ENCODE measurements at regions not wholly inside any gene's neighbourhood (a gene's known extent, or its start where the extent isn't known, plus 50 kb on each side); places are given as distances from the start of the nearest gene placed in this dataset.

GRCh38 chr21:35938446-35938845, 121.9 kb downstream of the SETD4 start:
- Histone ChIP-seq H3K9ac (ENCODE audit: low read length in 2 of 2) (no peak overlapping the region), H3K27me3 (ENCODE audit: control insufficient read depth in 1 of 2, insufficient read depth in 2 of 2, low read length in 2 of 2) (no peaks in the 10 kb centered on the region), H3K9me3 (ENCODE audit: control insufficient read depth in 2 of 2, low read length in 2 of 2) (no peaks in the 10 kb centered on the region), H3K4me1 (ENCODE audit: control insufficient read depth, insufficient read depth, low read length) (peaks cover 2% of the 10 kb centered on the region), H3K27ac (ENCODE audit: low read length) (no peak overlapping the region), H3K36me3 (ENCODE audit: control insufficient read depth in 2 of 2, insufficient read depth in 2 of 2, low read length in 2 of 2) (no peaks in the 10 kb centered on the region), H3K4me3 (ENCODE audit: low read length in 2 of 2) (no peak overlapping the region)

DNA sequence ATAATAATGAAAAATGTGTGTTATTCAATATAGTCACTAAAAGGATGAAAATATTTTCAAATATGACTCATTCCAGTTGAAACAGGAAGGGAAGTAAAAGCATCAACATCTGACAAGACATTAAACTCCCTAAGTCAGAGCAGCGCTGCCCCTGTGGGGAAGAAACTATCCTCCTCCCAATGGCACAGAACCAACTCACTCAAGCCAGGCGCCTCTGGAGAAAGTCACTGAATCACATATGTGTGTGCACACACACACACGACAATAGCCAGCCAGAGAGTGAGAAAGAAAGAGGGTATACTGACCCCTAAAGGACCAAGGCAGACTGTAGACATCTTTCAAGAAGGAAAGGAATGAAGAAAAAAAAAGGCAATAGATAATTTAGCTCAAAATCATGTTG, 126.9 kb downstream of the SETD4 start:
- Histone ChIP-seq H3K4me1 (ENCODE audit: control insufficient read depth, insufficient read depth, low read length) (peaks cover 7% of the 10 kb centered on the region), H3K36me3 (ENCODE audit: control insufficient read depth in 2 of 2, insufficient read depth in 2 of 2, low read length in 2 of 2) (no peaks in the 10 kb centered on the region), H3K27me3 (ENCODE audit: control insufficient read depth in 1 of 2, insufficient read depth in 2 of 2, low read length in 2 of 2) (no peaks in the 10 kb centered on the region), H3K9me3 (ENCODE audit: control insufficient read depth in 2 of 2, low read length in 2 of 2) (no peaks in the 10 kb centered on the region), H3K27ac (ENCODE audit: low read length) (no peak overlapping the region), H3K9ac (ENCODE audit: low read length in 2 of 2) (no peak overlapping the region), H3K4me3 (ENCODE audit: low read length in 2 of 2) (no peak overlapping the region)

- peak overlapping the region; percentile 61 for H3K27ac ChIP-seq (ENCODE audit: low read length)
- no peaks in the 10 kb centered on the region for H3K27me3 ChIP-seq (ENCODE audit: control insufficient read depth in 1 of 2, insufficient read depth in 2 of 2, low read length in 2 of 2)
- no peaks in the 10 kb centered on the region for H3K36me3 ChIP-seq (ENCODE audit: control insufficient read depth in 2 of 2, insufficient read depth in 2 of 2, low read length in 2 of 2)
- H3K9ac ChIP-seq (ENCODE audit: low read length in 2 of 2), result peak overlapping the region; percentile 39 to 48
- peak overlapping the region; percentile 31 to 41 for H3K4me3 ChIP-seq (ENCODE audit: low read length in 2 of 2)
- H3K4me1 ChIP-seq (ENCODE audit: control insufficient read depth, insufficient read depth, low read length), result peaks cover 7% of the 10 kb centered on the region
- H3K9me3 ChIP-seq (ENCODE audit: control insufficient read depth in 2 of 2, low read length in 2 of 2), result no peaks in the 10 kb centered on the region
Observed at GRCh38 chr21:35932232-35932911, 128.0 kb downstream of the SETD4 start.

DNA sequence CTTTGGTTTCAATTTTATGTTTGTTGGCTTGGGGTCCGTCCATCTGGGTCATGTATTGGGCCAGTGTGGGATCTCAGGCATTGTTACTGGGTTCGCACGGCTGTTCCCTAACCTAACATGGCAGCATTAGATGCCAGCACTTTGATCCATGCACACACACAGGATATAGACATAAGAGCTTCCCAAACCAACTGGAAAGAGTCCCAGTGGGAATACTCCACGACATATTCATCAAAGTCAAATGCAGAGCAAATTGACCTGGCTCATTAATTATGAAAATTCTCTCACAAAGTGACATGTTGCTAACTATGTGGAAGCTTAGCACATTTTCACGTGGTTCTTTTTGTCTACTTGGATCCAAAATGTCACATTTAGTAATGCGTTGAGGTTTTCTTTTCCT, 130.4 kb downstream of the SETD4 start:
- Histone ChIP-seq H3K9me3 (ENCODE audit: control insufficient read depth in 2 of 2, low read length in 2 of 2) (no peaks in the 10 kb centered on the region), H3K27ac (ENCODE audit: low read length) (no peak overlapping the region), H3K4me1 (ENCODE audit: control insufficient read depth, insufficient read depth, low read length) (peaks cover 16% of the 10 kb centered on the region), H3K36me3 (ENCODE audit: control insufficient read depth in 2 of 2, insufficient read depth in 2 of 2, low read length in 2 of 2) (no peaks in the 10 kb centered on the region), H3K27me3 (ENCODE audit: control insufficient read depth in 1 of 2, insufficient read depth in 2 of 2, low read length in 2 of 2) (no peaks in the 10 kb centered on the region), H3K9ac (ENCODE audit: low read length in 2 of 2) (no peak overlapping the region), H3K4me3 (ENCODE audit: low read length in 2 of 2) (no peak overlapping the region)

DNA sequence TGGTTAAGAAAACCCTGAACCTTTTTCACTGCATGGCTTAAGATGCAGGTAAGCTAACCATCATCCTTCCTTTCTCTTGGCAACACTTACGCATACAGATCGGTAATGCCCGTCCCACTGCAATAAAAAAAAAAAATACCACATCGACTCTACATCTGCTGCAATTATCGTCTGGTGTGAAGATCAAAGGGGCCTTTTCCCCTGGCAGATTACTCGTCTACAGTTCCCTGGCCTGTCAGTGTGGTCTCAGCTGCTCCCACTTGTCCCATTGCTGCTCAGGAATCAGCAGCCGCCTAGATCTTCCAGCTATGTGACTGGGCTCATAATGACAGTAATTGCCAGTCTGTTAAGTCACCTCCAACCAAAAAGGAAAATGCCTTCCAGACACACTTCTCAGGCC, 133.1 kb downstream of the SETD4 start:
- H3K27me3 ChIP-seq (ENCODE audit: control insufficient read depth in 1 of 2, insufficient read depth in 2 of 2, low read length in 2 of 2), result no peaks in the 10 kb centered on the region
- H3K4me3 ChIP-seq (ENCODE audit: low read length in 2 of 2), result no peak overlapping the region
- H3K27ac ChIP-seq (ENCODE audit: low read length), result no peak overlapping the region
- no peak overlapping the region for H3K9ac ChIP-seq (ENCODE audit: low read length in 2 of 2)
- no peaks in the 10 kb centered on the region for H3K9me3 ChIP-seq (ENCODE audit: control insufficient read depth in 2 of 2, low read length in 2 of 2)
- H3K4me1 ChIP-seq (ENCODE audit: control insufficient read depth, insufficient read depth, low read length), result peaks cover 14% of the 10 kb centered on the region
- H3K36me3 ChIP-seq (ENCODE audit: control insufficient read depth in 2 of 2, insufficient read depth in 2 of 2, low read length in 2 of 2), result no peaks in the 10 kb centered on the region

GRCh38 chr21:35926003-35926740, 134.2 kb downstream of the SETD4 start:
- Histone ChIP-seq H3K27ac (ENCODE audit: low read length) (no peak overlapping the region), H3K27me3 (ENCODE audit: control insufficient read depth in 1 of 2, insufficient read depth in 2 of 2, low read length in 2 of 2) (no peaks in the 10 kb centered on the region), H3K4me3 (ENCODE audit: low read length in 2 of 2) (no peak overlapping the region), H3K36me3 (ENCODE audit: control insufficient read depth in 2 of 2, insufficient read depth in 2 of 2, low read length in 2 of 2) (no peaks in the 10 kb centered on the region), H3K9ac (ENCODE audit: low read length in 2 of 2) (no peak overlapping the region), H3K4me1 (ENCODE audit: control insufficient read depth, insufficient read depth, low read length) (peaks cover 11% of the 10 kb centered on the region), H3K9me3 (ENCODE audit: control insufficient read depth in 2 of 2, low read length in 2 of 2) (no peaks in the 10 kb centered on the region)

GRCh38 chr21:35925497-35925896, 134.8 kb downstream of the SETD4 start:
- peak overlapping the region; percentile 62 for H3K27ac ChIP-seq (ENCODE audit: low read length)
- H3K27me3 ChIP-seq (ENCODE audit: control insufficient read depth in 1 of 2, insufficient read depth in 2 of 2, low read length in 2 of 2), result no peaks in the 10 kb centered on the region
- H3K9me3 ChIP-seq (ENCODE audit: control insufficient read depth in 2 of 2, low read length in 2 of 2), result no peaks in the 10 kb centered on the region
- H3K4me3 ChIP-seq (ENCODE audit: low read length in 2 of 2), result no peak overlapping the region
- no peaks in the 10 kb centered on the region for H3K36me3 ChIP-seq (ENCODE audit: control insufficient read depth in 2 of 2, insufficient read depth in 2 of 2, low read length in 2 of 2)
- peaks cover 11% of the 10 kb centered on the region for H3K4me1 ChIP-seq (ENCODE audit: control insufficient read depth, insufficient read depth, low read length)
- H3K9ac ChIP-seq (ENCODE audit: low read length in 2 of 2), result no peak overlapping the region

DNA sequence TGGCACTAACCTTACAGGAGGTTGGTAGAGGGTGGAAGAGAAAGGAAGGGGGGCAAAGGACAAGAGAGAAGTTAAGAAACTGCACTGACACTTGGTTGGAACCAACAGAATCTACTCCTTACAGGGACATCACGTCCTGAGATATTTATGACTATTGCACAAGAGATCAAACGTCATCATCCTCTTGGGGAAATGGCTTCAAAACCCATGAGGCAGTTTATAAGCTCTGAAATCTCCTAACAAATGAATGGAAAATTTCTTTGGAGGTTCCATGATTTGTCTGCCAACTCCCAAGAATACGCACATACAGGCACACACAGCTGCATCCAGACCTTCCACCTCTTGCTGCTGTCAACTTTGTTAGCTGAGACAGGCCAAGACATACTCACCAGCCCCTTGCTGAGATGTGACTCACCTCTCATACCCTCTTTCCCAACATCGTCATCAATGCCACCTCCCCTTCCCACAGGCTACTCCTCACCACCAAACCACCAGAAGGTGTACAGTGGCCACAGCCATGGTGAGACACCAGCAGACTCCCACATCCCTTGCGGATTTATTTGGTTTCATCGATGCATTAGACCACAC, 135.5 kb downstream of the SETD4 start:
- peak overlapping the region in 1 of 2 donors; percentile 3 for H3K4me3 ChIP-seq (ENCODE audit: low read length in 2 of 2)
- no peaks in the 10 kb centered on the region for H3K27me3 ChIP-seq (ENCODE audit: control insufficient read depth in 1 of 2, insufficient read depth in 2 of 2, low read length in 2 of 2)
- H3K9me3 ChIP-seq (ENCODE audit: control insufficient read depth in 2 of 2, low read length in 2 of 2), result no peaks in the 10 kb centered on the region
- no peaks in the 10 kb centered on the region for H3K36me3 ChIP-seq (ENCODE audit: control insufficient read depth in 2 of 2, insufficient read depth in 2 of 2, low read length in 2 of 2)
- H3K9ac ChIP-seq (ENCODE audit: low read length in 2 of 2), result no peak overlapping the region
- peaks cover 11% of the 10 kb centered on the region for H3K4me1 ChIP-seq (ENCODE audit: control insufficient read depth, insufficient read depth, low read length)
- H3K27ac ChIP-seq (ENCODE audit: low read length), result peak overlapping the region; percentile 62

GRCh38 chr21:35923971-35924370, 136.4 kb downstream of the SETD4 start:
- no peak overlapping the region for H3K4me3 ChIP-seq (ENCODE audit: low read length in 2 of 2)
- H3K27me3 ChIP-seq (ENCODE audit: control insufficient read depth in 1 of 2, insufficient read depth in 2 of 2, low read length in 2 of 2), result no peaks in the 10 kb centered on the region
- H3K36me3 ChIP-seq (ENCODE audit: control insufficient read depth in 2 of 2, insufficient read depth in 2 of 2, low read length in 2 of 2), result no peaks in the 10 kb centered on the region
- H3K9ac ChIP-seq (ENCODE audit: low read length in 2 of 2), result no peak overlapping the region
- H3K27ac ChIP-seq (ENCODE audit: low read length), result no peak overlapping the region
- peaks cover 0 to 5% of the 10 kb centered on the region in 2 donors for H3K9me3 ChIP-seq (ENCODE audit: control insufficient read depth in 2 of 2, low read length in 2 of 2)
- peaks cover 11% of the 10 kb centered on the region for H3K4me1 ChIP-seq (ENCODE audit: control insufficient read depth, insufficient read depth, low read length)

GRCh38 chr21:35922618-35923017, 137.7 kb downstream of the SETD4 start:
- peaks cover 11% of the 10 kb centered on the region for H3K4me1 ChIP-seq (ENCODE audit: control insufficient read depth, insufficient read depth, low read length)

GRCh38 chr21:35921471-35921870, 138.9 kb downstream of the SETD4 start:
- Histone ChIP-seq H3K9me3 (ENCODE audit: control insufficient read depth in 2 of 2, low read length in 2 of 2) (peaks cover 0 to 6% of the 10 kb centered on the region in 2 donors), H3K4me3 (ENCODE audit: low read length in 2 of 2) (no peak overlapping the region), H3K36me3 (ENCODE audit: control insufficient read depth in 2 of 2, insufficient read depth in 2 of 2, low read length in 2 of 2) (no peaks in the 10 kb centered on the region), H3K27me3 (ENCODE audit: control insufficient read depth in 1 of 2, insufficient read depth in 2 of 2, low read length in 2 of 2) (no peaks in the 10 kb centered on the region), H3K9ac (ENCODE audit: low read length in 2 of 2) (no peak overlapping the region), H3K27ac (ENCODE audit: low read length) (no peak overlapping the region), H3K4me1 (ENCODE audit: control insufficient read depth, insufficient read depth, low read length) (peaks cover 11% of the 10 kb centered on the region)

More at GRCh38 chr21:35922618-35923017, 137.7 kb downstream of the SETD4 start:
- Histone ChIP-seq H3K27me3 (ENCODE audit: control insufficient read depth in 1 of 2, insufficient read depth in 2 of 2, low read length in 2 of 2) (no peaks in the 10 kb centered on the region), H3K36me3 (ENCODE audit: control insufficient read depth in 2 of 2, insufficient read depth in 2 of 2, low read length in 2 of 2) (no peaks in the 10 kb centered on the region), H3K9me3 (ENCODE audit: control insufficient read depth in 2 of 2, low read length in 2 of 2) (peaks cover 0 to 6% of the 10 kb centered on the region in 2 donors), H3K27ac (ENCODE audit: low read length) (no peak overlapping the region), H3K4me3 (ENCODE audit: low read length in 2 of 2) (no peak overlapping the region), H3K9ac (ENCODE audit: low read length in 2 of 2) (no peak overlapping the region)
